ENCODE measurements at regions not wholly inside any gene's neighbourhood (a gene's known extent, or its start where the extent isn't known, plus 50 kb on each side); places are given as distances from the start of the nearest gene placed in this dataset.

DNA sequence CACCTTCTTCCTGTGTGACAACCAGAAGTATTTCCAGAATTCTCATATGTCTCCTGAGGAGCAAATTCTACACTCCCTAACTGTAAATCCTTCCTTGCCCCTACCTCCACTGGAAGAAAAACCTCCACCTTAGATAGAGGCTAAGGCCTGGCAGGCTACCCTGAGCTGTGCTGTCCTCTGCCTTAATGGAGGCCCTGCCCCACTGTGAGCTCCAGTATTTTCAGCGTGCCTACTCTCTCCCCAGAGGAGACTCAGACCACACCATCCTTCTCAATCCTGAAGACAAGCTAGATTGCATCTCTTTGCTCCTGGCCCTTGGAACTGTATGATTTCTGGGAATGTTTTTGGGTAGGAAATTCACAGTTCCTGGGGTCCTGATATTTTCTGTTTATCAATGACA is 110.0 kb upstream of the OBI1 start:
- Histone ChIP-seq H3K36me3 (replicated peaks in 1 of 2; ENCODE audit: control insufficient read depth in 1 of 2, insufficient read depth in 2 of 2, low read length in 1 of 2) (no peaks in the 10 kb centered on the region), H3K4me3 (ENCODE audit: low read depth in 2 of 2, low read length in 1 of 2) (no peak overlapping the region), H4K20me1 (ENCODE audit: insufficient read depth) (no peaks in the 10 kb centered on the region), H2AFZ (ENCODE audit: low read depth) (no peak overlapping the region), H3K27ac (ENCODE audit: low read depth in 2 of 2, low read length in 1 of 2) (no peak overlapping the region), H3K79me2 (ENCODE audit: insufficient read depth) (no peaks in the 10 kb centered on the region), H3K9me2 (no peaks in the 10 kb centered on the region), H3K9ac (no peak overlapping the region), H3K27me3 (ENCODE audit: insufficient read depth) (no peaks in the 10 kb centered on the region), H3K9me3 (no peaks in the 10 kb centered on the region), H3K4me2 (no peak overlapping the region), H3K4me1 (ENCODE audit: control insufficient read depth in 1 of 2, insufficient read depth in 2 of 2, low read depth in 1 of 2, low read length in 1 of 2) (no peaks in the 10 kb centered on the region), H3F3A (replicated peaks; ENCODE audit: insufficient read depth) (no peaks in the 10 kb centered on the region)
- POLR2A ChIA-PET: no interaction called here
- WGBS (ENCODE audit: low lambda C conversion rate): 21% methylated on average over 1 of the region's 1 CpG
- CTCF ChIA-PET: no interaction called here
- DNase-seq: no peak
- TF ChIP-seq, protein P1, sequence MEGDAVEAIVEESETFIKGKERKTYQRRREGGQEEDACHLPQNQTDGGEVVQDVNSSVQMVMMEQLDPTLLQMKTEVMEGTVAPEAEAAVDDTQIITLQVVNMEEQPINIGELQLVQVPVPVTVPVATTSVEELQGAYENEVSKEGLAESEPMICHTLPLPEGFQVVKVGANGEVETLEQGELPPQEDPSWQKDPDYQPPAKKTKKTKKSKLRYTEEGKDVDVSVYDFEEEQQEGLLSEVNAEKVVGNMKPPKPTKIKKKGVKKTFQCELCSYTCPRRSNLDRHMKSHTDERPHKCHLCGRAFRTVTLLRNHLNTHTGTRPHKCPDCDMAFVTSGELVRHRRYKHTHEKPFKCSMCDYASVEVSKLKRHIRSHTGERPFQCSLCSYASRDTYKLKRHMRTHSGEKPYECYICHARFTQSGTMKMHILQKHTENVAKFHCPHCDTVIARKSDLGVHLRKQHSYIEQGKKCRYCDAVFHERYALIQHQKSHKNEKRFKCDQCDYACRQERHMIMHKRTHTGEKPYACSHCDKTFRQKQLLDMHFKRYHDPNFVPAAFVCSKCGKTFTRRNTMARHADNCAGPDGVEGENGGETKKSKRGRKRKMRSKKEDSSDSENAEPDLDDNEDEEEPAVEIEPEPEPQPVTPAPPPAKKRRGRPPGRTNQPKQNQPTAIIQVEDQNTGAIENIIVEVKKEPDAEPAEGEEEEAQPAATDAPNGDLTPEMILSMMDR (IDR thresholded peaks at IDR 0.05): no peak
- TF ChIP-seq, protein P2, sequence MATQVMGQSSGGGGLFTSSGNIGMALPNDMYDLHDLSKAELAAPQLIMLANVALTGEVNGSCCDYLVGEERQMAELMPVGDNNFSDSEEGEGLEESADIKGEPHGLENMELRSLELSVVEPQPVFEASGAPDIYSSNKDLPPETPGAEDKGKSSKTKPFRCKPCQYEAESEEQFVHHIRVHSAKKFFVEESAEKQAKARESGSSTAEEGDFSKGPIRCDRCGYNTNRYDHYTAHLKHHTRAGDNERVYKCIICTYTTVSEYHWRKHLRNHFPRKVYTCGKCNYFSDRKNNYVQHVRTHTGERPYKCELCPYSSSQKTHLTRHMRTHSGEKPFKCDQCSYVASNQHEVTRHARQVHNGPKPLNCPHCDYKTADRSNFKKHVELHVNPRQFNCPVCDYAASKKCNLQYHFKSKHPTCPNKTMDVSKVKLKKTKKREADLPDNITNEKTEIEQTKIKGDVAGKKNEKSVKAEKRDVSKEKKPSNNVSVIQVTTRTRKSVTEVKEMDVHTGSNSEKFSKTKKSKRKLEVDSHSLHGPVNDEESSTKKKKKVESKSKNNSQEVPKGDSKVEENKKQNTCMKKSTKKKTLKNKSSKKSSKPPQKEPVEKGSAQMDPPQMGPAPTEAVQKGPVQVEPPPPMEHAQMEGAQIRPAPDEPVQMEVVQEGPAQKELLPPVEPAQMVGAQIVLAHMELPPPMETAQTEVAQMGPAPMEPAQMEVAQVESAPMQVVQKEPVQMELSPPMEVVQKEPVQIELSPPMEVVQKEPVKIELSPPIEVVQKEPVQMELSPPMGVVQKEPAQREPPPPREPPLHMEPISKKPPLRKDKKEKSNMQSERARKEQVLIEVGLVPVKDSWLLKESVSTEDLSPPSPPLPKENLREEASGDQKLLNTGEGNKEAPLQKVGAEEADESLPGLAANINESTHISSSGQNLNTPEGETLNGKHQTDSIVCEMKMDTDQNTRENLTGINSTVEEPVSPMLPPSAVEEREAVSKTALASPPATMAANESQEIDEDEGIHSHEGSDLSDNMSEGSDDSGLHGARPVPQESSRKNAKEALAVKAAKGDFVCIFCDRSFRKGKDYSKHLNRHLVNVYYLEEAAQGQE (IDR thresholded peaks at IDR 0.05; ENCODE audit: low read depth, low read length): no peak
- no peak for TF ChIP-seq SMC3 (IDR thresholded peaks at IDR 0.05; ENCODE audit: low read depth, low read length)
- TF ChIP-seq, protein P3, sequence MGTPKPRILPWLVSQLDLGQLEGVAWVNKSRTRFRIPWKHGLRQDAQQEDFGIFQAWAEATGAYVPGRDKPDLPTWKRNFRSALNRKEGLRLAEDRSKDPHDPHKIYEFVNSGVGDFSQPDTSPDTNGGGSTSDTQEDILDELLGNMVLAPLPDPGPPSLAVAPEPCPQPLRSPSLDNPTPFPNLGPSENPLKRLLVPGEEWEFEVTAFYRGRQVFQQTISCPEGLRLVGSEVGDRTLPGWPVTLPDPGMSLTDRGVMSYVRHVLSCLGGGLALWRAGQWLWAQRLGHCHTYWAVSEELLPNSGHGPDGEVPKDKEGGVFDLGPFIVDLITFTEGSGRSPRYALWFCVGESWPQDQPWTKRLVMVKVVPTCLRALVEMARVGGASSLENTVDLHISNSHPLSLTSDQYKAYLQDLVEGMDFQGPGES (IDR thresholded peaks at IDR 0.05; ENCODE audit: low read depth, low read length): no peak
- no peak for TF ChIP-seq FOXM1 (IDR thresholded peaks at IDR 0.05; ENCODE audit: low read depth)

DNA sequence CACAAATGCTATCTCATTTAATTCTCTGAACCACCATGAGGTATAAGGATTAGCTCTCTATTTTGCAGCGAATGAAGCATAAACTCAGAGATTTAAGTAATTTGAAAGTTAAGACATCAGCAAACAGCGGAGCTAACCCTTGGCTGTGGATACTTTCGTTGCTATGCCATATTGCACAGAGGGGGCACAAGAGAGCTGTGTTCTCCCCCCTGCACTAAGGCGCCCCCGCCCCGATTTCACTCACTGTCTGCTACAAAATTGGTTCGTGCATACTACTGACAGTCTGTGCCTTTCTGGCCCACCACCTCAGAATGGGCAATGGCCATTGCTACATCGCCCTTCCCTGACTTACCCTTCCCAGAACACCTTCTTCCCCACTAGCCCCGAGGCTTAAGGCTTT is 105.7 kb upstream of the OBI1 start:
- ChIA-PET CTCF (interaction anchor here (1.1 kb wide), 1 partner anchor 626 kb away, joined by 3 read pairs; no protein-coding TSS in a partner anchor), POLR2A (no interaction called here)
- no peaks in the 10 kb centered on the region for H3K9me3 ChIP-seq
- no peak overlapping the region for H3K4me3 ChIP-seq (ENCODE audit: low read depth in 2 of 2, low read length in 1 of 2)
- no peak overlapping the region for H2AFZ ChIP-seq (ENCODE audit: low read depth)
- 43% methylated on average over 9 of the region's 9 CpGs for WGBS (ENCODE audit: low lambda C conversion rate)
- no peaks in the 10 kb centered on the region for H3F3A ChIP-seq (replicated peaks; ENCODE audit: insufficient read depth)
- no peak overlapping the region for H3K4me2 ChIP-seq
- H3K9ac ChIP-seq: no peak overlapping the region
- no peak for DNase-seq
- H3K9me2 ChIP-seq: no peaks in the 10 kb centered on the region
- H3K27ac ChIP-seq (ENCODE audit: low read depth in 2 of 2, low read length in 1 of 2): no peak overlapping the region
- H3K79me2 ChIP-seq (ENCODE audit: insufficient read depth): no peaks in the 10 kb centered on the region
- H3K27me3 ChIP-seq (ENCODE audit: insufficient read depth): no peaks in the 10 kb centered on the region
- H3K4me1 ChIP-seq (ENCODE audit: control insufficient read depth in 1 of 2, insufficient read depth in 2 of 2, low read depth in 1 of 2, low read length in 1 of 2): no peaks in the 10 kb centered on the region
- no peaks in the 10 kb centered on the region for H3K36me3 ChIP-seq (replicated peaks in 1 of 2; ENCODE audit: control insufficient read depth in 1 of 2, insufficient read depth in 2 of 2, low read length in 1 of 2)
- H4K20me1 ChIP-seq (ENCODE audit: insufficient read depth): no peaks in the 10 kb centered on the region
- TF ChIP-seq TAF1 (IDR thresholded peaks at IDR 0.05; ENCODE audit: borderline replicate concordance, low read depth, low read length) (no peak), POLR2AphosphoS5 (IDR thresholded peaks at IDR 0.05; ENCODE audit: low read depth, low read length) (no peak), MEF2A (IDR thresholded peaks at IDR 0.05; ENCODE audit: borderline replicate concordance, low read depth) (no peak), TCF12 (IDR thresholded peaks at IDR 0.05) (no peak), GABPA (IDR thresholded peaks at IDR 0.05; ENCODE audit: low read depth) (no peak), JUND (IDR thresholded peaks at IDR 0.05) (no peak), NFIC (IDR thresholded peaks at IDR 0.05; ENCODE audit: borderline replicate concordance) (no peak), EZH2phosphoT487 (IDR thresholded peaks at IDR 0.05; ENCODE audit: borderline replicate concordance, low read depth) (no peak), CHD2 (IDR thresholded peaks at IDR 0.05; ENCODE audit: low read length, partially characterized antibody) (no peak), SIN3A (IDR thresholded peaks at IDR 0.05; ENCODE audit: borderline replicate concordance, low read depth, low read length) (no peak), GATA2 (CRISPR knock-in tag; IDR thresholded peaks at IDR 0.05) (no peak), EP300 (IDR thresholded peaks at IDR 0.05; ENCODE audit: borderline replicate concordance in 1 of 2, low read depth in 1 of 2, low read length in 1 of 2) (no peak), RAD21 (IDR thresholded peaks at IDR 0.05; ENCODE audit: low read length) (no peak)
- TF ChIP-seq, protein P4, sequence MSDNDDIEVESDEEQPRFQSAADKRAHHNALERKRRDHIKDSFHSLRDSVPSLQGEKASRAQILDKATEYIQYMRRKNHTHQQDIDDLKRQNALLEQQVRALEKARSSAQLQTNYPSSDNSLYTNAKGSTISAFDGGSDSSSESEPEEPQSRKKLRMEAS (IDR thresholded peaks at IDR 0.05; ENCODE audit: low read depth): no peak
- TF ChIP-seq, protein P2 (IDR thresholded peaks at IDR 0.05; ENCODE audit: low read depth, low read length): no peak

Measured in SK-N-SH (cell line).